ENCODE measurements at regions not wholly inside any gene's neighbourhood (a gene's known extent, or its start where the extent isn't known, plus 50 kb on each side); places are given as distances from the start of the nearest gene placed in this dataset.
A peak's percentile ranks its signal among the peaks of the same experiment; 100 is the strongest.

DNA sequence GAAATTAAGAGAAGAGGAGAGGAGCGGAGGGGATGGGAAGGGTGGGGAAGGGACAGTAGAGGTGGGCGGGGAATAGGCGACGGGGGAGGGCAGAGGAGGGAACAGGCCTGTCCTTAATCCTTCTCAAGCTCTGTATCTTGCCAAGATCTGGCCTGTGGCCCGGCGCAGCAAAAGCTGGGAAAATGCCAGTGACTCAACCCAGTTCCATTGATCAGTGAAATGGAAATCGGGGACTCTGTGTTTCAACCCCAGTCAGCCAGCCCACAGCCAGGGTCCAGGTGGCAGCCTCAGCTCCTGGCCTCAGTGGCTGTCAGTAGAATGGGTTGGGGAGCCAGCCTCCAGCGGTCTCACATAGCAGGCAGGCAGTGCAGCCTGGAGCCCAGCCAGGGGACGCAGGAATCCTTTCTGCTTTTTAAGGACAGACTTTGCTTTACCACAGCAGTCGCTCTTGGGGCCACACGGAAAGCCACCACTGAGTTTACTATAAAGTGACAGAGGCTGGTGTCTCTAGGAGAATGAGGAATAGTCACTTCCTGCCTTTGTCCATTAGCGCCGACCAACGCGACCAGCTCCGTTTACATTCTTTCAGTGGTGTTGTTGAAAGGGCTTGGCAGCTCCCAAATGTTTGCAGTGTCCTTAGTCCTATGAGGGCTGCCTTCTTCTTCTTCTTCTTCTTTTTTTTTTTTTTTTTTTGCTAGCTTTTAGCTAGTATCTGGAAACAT is 128.0 kb downstream of the RIN2 start:
- Histone ChIP-seq H3K27ac (ENCODE audit: low read depth) (no peak overlapping the region), H3K27me3 (ENCODE audit: insufficient read depth) (no peaks in the 10 kb centered on the region), H3K9me2 (ENCODE audit: insufficient read depth) (no peaks in the 10 kb centered on the region), H3K36me3 (ENCODE audit: insufficient read depth) (no peaks in the 10 kb centered on the region), H3K79me2 (replicated peaks; ENCODE audit: insufficient read depth) (no peaks in the 10 kb centered on the region), H3K4me1 (ENCODE audit: insufficient read depth) (no peaks in the 10 kb centered on the region), H4K20me1 (replicated peaks; ENCODE audit: insufficient read depth) (no peaks in the 10 kb centered on the region), H3K4me2 (no peak overlapping the region), H2AFZ (peak overlapping the region; percentile 76; the same call in 1 of the 2 replicates), H3K4me3 (no peak overlapping the region), H3F3A (replicated peaks; ENCODE audit: low read depth) (no peaks in the 10 kb centered on the region)
- Mint-ChIP-seq H3K27me3 (ENCODE audit: insufficient read depth, low read depth, poor library complexity) (peaks cover 5% of the 10 kb centered on the region), H3K4me3 (no peak overlapping the region), H3K36me3 (ENCODE audit: low read depth) (no peaks in the 10 kb centered on the region), H3K9me3 (no peaks in the 10 kb centered on the region), H3K4me1 (peaks cover 2% of the 10 kb centered on the region; the same call in 2 of the 3 replicates), H3K27ac (no peak overlapping the region)
- ATAC-seq: peak; percentile 56
- TF ChIP-seq, protein P1, sequence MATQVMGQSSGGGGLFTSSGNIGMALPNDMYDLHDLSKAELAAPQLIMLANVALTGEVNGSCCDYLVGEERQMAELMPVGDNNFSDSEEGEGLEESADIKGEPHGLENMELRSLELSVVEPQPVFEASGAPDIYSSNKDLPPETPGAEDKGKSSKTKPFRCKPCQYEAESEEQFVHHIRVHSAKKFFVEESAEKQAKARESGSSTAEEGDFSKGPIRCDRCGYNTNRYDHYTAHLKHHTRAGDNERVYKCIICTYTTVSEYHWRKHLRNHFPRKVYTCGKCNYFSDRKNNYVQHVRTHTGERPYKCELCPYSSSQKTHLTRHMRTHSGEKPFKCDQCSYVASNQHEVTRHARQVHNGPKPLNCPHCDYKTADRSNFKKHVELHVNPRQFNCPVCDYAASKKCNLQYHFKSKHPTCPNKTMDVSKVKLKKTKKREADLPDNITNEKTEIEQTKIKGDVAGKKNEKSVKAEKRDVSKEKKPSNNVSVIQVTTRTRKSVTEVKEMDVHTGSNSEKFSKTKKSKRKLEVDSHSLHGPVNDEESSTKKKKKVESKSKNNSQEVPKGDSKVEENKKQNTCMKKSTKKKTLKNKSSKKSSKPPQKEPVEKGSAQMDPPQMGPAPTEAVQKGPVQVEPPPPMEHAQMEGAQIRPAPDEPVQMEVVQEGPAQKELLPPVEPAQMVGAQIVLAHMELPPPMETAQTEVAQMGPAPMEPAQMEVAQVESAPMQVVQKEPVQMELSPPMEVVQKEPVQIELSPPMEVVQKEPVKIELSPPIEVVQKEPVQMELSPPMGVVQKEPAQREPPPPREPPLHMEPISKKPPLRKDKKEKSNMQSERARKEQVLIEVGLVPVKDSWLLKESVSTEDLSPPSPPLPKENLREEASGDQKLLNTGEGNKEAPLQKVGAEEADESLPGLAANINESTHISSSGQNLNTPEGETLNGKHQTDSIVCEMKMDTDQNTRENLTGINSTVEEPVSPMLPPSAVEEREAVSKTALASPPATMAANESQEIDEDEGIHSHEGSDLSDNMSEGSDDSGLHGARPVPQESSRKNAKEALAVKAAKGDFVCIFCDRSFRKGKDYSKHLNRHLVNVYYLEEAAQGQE (IDR thresholded peaks at IDR 0.05; ENCODE audit: unreplicated experiment): no peak
- no peak for TF ChIP-seq EZH2phosphoT487 (IDR thresholded peaks at IDR 0.05; ENCODE audit: unreplicated experiment)
- TF ChIP-seq, protein P2, sequence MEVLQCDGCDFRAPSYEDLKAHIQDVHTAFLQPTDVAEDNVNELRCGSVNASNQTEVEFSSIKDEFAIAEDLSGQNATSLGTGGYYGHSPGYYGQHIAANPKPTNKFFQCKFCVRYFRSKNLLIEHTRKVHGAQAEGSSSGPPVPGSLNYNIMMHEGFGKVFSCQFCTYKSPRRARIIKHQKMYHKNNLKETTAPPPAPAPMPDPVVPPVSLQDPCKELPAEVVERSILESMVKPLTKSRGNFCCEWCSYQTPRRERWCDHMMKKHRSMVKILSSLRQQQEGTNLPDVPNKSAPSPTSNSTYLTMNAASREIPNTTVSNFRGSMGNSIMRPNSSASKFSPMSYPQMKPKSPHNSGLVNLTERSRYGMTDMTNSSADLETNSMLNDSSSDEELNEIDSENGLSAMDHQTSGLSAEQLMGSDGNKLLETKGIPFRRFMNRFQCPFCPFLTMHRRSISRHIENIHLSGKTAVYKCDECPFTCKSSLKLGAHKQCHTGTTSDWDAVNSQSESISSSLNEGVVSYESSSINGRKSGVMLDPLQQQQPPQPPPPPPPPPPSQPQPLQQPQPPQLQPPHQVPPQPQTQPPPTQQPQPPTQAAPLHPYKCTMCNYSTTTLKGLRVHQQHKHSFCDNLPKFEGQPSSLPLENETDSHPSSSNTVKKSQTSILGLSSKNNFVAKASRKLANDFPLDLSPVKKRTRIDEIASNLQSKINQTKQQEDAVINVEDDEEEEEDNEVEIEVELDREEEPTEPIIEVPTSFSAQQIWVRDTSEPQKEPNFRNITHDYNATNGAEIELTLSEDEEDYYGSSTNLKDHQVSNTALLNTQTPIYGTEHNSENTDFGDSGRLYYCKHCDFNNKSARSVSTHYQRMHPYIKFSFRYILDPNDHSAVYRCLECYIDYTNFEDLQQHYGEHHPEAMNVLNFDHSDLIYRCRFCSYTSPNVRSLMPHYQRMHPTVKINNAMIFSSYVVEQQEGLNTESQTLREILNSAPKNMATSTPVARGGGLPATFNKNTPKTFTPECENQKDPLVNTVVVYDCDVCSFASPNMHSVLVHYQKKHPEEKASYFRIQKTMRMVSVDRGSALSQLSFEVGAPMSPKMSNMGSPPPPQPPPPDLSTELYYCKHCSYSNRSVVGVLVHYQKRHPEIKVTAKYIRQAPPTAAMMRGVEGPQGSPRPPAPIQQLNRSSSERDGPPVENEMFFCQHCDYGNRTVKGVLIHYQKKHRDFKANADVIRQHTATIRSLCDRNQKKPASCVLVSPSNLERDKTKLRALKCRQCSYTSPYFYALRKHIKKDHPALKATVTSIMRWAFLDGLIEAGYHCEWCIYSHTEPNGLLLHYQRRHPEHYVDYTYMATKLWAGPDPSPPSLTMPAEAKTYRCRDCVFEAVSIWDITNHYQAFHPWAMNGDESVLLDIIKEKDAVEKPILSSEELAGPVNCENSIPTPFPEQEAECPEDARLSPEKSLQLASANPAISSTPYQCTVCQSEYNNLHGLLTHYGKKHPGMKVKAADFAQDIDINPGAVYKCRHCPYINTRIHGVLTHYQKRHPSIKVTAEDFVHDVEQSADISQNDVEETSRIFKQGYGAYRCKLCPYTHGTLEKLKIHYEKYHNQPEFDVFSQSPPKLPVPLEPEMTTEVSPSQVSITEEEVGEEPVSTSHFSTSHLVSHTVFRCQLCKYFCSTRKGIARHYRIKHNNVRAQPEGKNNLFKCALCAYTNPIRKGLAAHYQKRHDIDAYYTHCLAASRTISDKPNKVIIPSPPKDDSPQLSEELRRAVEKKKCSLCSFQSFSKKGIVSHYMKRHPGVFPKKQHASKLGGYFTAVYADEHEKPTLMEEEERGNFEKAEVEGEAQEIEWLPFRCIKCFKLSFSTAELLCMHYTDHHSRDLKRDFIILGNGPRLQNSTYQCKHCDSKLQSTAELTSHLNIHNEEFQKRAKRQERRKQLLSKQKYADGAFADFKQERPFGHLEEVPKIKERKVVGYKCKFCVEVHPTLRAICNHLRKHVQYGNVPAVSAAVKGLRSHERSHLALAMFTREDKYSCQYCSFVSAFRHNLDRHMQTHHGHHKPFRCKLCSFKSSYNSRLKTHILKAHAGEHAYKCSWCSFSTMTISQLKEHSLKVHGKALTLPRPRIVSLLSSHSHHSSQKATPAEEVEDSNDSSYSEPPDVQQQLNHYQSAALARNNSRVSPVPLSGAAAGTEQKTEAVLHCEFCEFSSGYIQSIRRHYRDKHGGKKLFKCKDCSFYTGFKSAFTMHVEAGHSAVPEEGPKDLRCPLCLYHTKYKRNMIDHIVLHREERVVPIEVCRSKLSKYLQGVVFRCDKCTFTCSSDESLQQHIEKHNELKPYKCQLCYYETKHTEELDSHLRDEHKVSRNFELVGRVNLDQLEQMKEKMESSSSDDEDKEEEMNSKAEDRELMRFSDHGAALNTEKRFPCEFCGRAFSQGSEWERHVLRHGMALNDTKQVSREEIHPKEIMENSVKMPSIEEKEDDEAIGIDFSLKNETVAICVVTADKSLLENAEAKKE (CRISPR knock-in tag; IDR thresholded peaks at IDR 0.05): no peak
- TF ChIP-seq JUNB (IDR thresholded peaks at IDR 0.05; ENCODE audit: unreplicated experiment): no peak
- DNase-seq (ENCODE audit: low spot score): peak; percentile 7

Data from GM23338 (cell line).